Fibroblast of the aortic adventitia (primary cell): ENCODE measurements at regions not wholly inside any gene's neighbourhood (a gene's known extent, or its start where the extent isn't known, plus 50 kb on each side); places are given as distances from the start of the nearest gene placed in this dataset.

Experiments used
- DNase-seq: peaks from one replicate; pipeline ENCODE4 v3.0.0-alpha.2; 2010; ENCODE audit warnings: low read depth
- H3K4me3 ChIP-seq: 2 replicates; pipeline ENCODE4 v1.5.1; 2011; ENCODE audit warnings: low read depth, mild to moderate bottlenecking, control low read depth, low read length, moderate library complexity
- TF ChIP-seq, protein P1 (sequence below): IDR thresholded peaks from 2 replicates; pipeline ENCODE4 v1.5.1; 2011; ENCODE audit warnings: mild to moderate bottlenecking, low read length, control low read depth, inconsistent platforms; ENCODE audit not compliant: insufficient read depth

DNA sequence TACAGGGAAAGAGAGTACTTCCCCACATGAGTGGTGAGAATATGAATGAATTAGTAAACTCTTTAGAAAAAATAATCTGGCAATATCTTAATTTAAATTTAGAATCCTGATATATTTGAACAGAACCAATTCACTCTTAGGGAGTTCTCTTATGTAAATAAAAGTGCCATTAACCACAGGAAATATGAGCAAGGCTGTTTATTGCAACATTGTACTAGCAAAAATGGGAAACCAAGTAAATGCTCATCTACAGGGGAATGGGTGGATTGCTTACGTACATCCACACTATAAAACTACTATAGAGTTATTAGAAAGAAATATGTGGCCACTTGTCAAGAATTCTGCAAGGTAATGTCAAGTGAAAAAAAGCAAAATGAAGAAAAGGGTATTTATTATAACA is 274.5 kb downstream of the TLE1 start:
- TF ChIP-seq, protein P1, sequence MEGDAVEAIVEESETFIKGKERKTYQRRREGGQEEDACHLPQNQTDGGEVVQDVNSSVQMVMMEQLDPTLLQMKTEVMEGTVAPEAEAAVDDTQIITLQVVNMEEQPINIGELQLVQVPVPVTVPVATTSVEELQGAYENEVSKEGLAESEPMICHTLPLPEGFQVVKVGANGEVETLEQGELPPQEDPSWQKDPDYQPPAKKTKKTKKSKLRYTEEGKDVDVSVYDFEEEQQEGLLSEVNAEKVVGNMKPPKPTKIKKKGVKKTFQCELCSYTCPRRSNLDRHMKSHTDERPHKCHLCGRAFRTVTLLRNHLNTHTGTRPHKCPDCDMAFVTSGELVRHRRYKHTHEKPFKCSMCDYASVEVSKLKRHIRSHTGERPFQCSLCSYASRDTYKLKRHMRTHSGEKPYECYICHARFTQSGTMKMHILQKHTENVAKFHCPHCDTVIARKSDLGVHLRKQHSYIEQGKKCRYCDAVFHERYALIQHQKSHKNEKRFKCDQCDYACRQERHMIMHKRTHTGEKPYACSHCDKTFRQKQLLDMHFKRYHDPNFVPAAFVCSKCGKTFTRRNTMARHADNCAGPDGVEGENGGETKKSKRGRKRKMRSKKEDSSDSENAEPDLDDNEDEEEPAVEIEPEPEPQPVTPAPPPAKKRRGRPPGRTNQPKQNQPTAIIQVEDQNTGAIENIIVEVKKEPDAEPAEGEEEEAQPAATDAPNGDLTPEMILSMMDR: no peak
- no peak for DNase-seq
- no peak overlapping the region for H3K4me3 ChIP-seq

DNA sequence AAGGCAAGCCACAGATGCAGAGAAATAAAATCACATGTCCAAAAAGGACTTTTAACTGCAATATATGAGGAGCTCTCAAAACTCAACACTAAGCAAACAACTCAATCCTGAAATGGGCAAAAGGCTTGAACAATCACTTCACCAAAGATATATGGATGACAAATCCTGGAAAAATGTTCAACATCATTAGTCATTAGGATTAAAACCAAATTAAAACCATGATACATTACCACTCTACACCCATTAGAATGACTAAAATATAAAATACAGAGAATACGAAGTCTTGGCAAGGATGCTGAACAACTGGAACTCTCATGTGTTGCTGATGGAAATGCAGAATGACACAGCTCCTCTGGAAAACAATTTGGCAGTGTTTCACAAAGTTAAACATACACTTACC is 277.4 kb downstream of the TLE1 start:
- no peak for DNase-seq
- TF ChIP-seq, protein P1: no peak

DNA sequence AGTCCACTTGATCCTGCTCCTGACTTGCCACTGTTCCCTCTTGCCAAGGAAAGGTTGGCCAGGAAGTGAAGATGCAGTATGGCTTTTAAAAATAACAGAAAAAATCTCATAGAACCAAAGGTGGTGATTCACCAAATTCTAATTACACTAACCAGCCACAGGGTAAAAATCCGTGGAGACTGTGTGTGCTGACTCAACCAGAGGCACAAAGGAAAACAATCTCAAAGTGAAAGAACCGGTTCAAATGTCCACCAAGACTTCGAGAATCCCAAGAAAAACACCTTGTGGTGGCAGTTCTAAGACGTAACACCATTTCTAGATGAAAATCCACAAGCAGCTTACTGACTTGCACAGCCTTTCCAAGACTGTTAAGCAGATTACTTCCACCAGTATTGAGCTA is 279.1 kb downstream of the TLE1 start:
- peak overlapping the region; percentile 27 for H3K4me3 ChIP-seq
- DNase-seq: peak; percentile 47

More for the DNA sequence above, 277.4 kb downstream of the TLE1 start:
- H3K4me3 ChIP-seq: no peak overlapping the region

DNA sequence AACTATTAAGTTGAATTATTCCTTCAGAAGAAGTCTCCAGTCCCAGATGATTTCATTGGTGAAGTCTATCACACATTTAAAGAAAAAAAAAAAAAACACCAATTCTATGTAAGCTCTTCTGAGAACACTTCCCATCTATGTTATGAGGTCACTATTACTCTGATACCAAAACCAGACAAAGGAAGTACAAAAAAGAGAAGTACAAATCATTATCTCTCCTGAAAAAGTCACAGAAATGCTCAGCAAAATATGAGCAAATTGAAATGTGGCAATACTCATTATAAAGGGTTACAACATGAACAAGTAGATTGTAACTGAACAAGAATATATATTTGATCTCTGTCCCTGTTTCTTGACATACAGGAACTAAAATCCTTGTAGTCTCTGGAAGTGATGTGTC is 280.4 kb downstream of the TLE1 start:
- DNase-seq: no peak
- H3K4me3 ChIP-seq: no peak overlapping the region
- TF ChIP-seq, protein P1: no peak

More for the DNA sequence above, 279.1 kb downstream of the TLE1 start:
- TF ChIP-seq, protein P1: no peak

DNA sequence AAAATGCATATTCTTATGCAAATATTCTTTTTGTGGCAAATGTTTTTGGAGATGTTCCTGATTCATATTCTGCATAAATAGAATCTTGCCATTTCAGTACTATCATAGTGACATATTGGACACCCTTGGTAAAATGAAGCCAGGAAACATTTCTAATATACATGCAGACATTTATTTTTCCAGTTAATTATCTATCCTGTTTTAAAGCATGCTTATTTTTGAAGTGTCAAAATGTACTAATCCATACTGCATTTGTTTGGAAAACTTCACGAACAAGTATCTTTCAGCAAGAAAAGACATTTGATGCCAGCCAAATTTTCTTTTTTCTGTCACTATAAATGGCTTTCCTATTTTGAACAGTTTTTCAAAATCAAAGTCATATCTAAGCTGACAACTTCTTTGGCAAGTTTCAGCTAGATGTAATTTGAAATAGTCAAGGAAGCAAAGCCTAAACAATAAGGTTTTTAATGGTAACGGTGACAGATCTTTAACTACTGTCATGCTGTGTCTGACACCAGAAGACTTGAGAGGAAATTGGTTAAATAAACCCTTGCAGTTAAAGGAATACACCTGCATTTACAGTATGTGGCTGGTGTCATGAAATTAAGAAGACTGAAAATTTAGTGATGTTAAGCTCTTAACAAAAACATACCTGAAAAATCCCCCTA is 284.3 kb downstream of the TLE1 start:
- H3K4me3 ChIP-seq: no peak overlapping the region
- TF ChIP-seq, protein P1: no peak
- no peak for DNase-seq

DNA sequence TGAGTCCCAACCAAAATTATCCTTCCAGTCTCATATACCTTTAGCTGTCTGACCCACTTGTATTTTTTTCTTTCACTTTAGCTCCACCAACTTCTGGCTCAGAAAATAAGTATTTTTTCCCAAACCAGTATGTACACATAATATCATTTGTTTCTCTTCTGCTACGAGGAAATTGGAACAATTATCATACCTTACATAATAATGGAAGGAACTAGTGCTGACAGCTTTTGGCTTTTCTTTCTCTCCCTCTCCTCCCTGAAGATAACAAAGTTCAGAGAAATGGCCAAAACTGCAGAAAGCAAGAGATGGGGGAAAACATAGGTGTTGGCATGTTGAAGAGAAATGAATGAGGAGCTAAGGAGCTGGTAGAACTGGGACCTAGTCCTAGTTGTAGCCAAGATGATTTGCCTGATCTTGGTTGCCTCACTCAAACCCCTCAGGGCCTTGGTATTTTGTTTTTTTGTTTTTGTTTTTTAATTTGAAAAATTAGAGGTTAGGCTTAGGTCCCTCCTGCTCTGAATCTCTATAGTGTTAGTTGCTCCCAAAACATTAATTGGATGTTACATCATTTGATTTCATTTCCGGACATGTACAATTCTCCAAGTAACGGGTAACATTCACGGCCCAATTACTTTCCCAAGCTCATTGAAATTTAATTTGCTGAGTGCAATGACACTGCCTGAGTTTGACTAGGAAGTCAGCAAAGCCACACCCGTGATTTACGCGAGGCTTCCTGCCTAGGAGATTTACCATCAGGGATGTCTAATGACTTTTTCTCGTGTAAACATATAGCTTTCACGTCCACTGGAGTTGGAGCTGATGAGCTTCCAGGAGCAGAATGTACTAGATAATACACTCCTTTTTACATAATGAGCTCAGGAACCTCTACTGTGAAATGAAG is 291.6 kb downstream of the TLE1 start:
- no peak for DNase-seq
- no peak overlapping the region for H3K4me3 ChIP-seq
- TF ChIP-seq, protein P1: no peak
